K562 (cell line): ENCODE measurements at regions not wholly inside any gene's neighbourhood (a gene's known extent, or its start where the extent isn't known, plus 50 kb on each side); places are given as distances from the start of the nearest gene placed in this dataset.

ENCODE experiments used
- ATAC-seq: fragments of 200-7000 bp; cut with Tn5 transposase; 3 replicates; pipeline ENCODE4 v1.9.1; 2020; ENCODE audit warnings: moderate library complexity
- BruUV-seq: library from RNA; stranded (reverse); fragments of 400-500 nt; replicated peaks from 2 replicates; lab custom pipeline; 2021; lab: Mats Ljungman, UMichigan
- CTCF ChIA-PET: fragments of 300-600 bp; formaldehyde crosslinking; extraction: SDS; loops from one replicate; lab custom pipeline; 2021; ENCODE audit warnings: low intra/inter-chr PET ratio; lab: Yijun Ruan, JAX
- POLR2A ChIA-PET: fragments of 300-600, 350-650 bp; sonication (Branson Sonifier 250); formaldehyde crosslinking; extraction: SDS; loops from one replicate; lab custom pipeline; 2021; ENCODE audit warnings: antibody characterized with exemption, inconsistent platforms; lab: Yijun Ruan, JAX
- DNase-seq, 4 experiments: peaks; one replicate each; pipeline versions ENCODE4 v3.0.0 to v3.0.0-alpha.2; 2011 to 2018; ENCODE audit warnings: low spot score in 3 of 4, mixed read lengths in 3 of 4; ENCODE audit errors: extremely low read depth in 1 of 4
- FAIRE-seq: peaks from 2 replicates; lab custom pipeline; 2011; peaks lifted over from hg19 to GRCh38; lab: Jason Lieb, UNC
- H2AFZ ChIP-seq: 2 replicates; pipeline ENCODE4 v1.6.0; 2011; ENCODE audit warnings: low read depth, low read length, control low read depth, inconsistent platforms
- H3K27ac ChIP-seq: fragments of 200-600 bp; 3 replicates; pipeline ENCODE4 v1.8.0; 2011; ENCODE audit warnings: low read depth, mild to moderate bottlenecking, control low read depth, inconsistent platforms, low read length, moderate library complexity, mixed read lengths; ENCODE audit errors: extremely low read depth
- H3K27me3 ChIP-seq, 2 experiments: fragments of 300-600 bp in 1 of 2; 2 replicates in 1 of 2; 3 replicates in 1 of 2; pipeline versions ENCODE4 v1.6.0 to v1.8.0; 2011; ENCODE audit warnings: inconsistent platforms in 2 of 2, low read length in 2 of 2, mild to moderate bottlenecking in 1 of 2, mixed read lengths in 1 of 2, moderate library complexity in 1 of 2; ENCODE audit not compliant: control insufficient read depth in 2 of 2, insufficient read depth in 2 of 2
- H3K36me3 ChIP-seq: fragments of 300-600 bp; 3 replicates; pipeline ENCODE4 v1.8.0; 2011; ENCODE audit warnings: mild to moderate bottlenecking, low read length, inconsistent platforms; ENCODE audit not compliant: control insufficient read depth, insufficient read depth
- H3K4me1 ChIP-seq, 2 experiments: fragments of 200-600 bp in 1 of 2; replicated peaks in 1 of 2; 2 replicates in 1 of 2; 3 replicates in 1 of 2; pipeline versions ENCODE4 v1.5.1 to v1.8.0; 2011; ENCODE audit warnings: inconsistent platforms in 2 of 2, low read length in 2 of 2, mild to moderate bottlenecking in 1 of 2, mixed read lengths in 1 of 2, moderate library complexity in 1 of 2; ENCODE audit not compliant: control insufficient read depth in 2 of 2, insufficient read depth in 2 of 2
- H3K4me2 ChIP-seq: 2 replicates; pipeline ENCODE4 v1.6.1; 2011; ENCODE audit warnings: low read length, control low read depth, inconsistent platforms, mixed read lengths; ENCODE audit not compliant: insufficient read depth
- H3K4me3 ChIP-seq: fragments of 200-600 bp; sonication (generic), shearing (Covaris generic); 2 replicates; pipeline ENCODE4 v1.5.1; 2016; ENCODE audit warnings: control low read depth, inconsistent platforms
- H3K79me2 ChIP-seq: fragments of 200-600 bp; 3 replicates; pipeline ENCODE4 v1.8.0; 2011; ENCODE audit warnings: low read length, inconsistent platforms; ENCODE audit not compliant: control insufficient read depth, insufficient read depth
- H3K9ac ChIP-seq, 2 experiments: 2 replicates each; pipeline versions ENCODE4 v1.6.0 to v1.6.1; 2011; ENCODE audit warnings: low read depth in 2 of 2, low read length in 2 of 2, control low read depth in 1 of 2, inconsistent platforms in 1 of 2, mild to moderate bottlenecking in 1 of 2, mixed read lengths in 1 of 2; ENCODE audit not compliant: insufficient read depth in 1 of 2
- H3K9me1 ChIP-seq: one replicate; pipeline ENCODE4 v1.6.0; 2011; ENCODE audit warnings: inconsistent platforms, mild to moderate bottlenecking, low read length, moderate library complexity; ENCODE audit not compliant: control insufficient read depth, insufficient read depth
- H3K9me3 ChIP-seq: replicated peaks from 2 replicates; pipeline ENCODE4 v1.5.1; 2011; ENCODE audit warnings: low read depth, low read length, inconsistent platforms; ENCODE audit not compliant: control insufficient read depth, insufficient read depth
- H4K20me1 ChIP-seq: replicated peaks from 2 replicates; pipeline ENCODE4 v1.6.1; 2011; ENCODE audit warnings: low read length, inconsistent platforms, mixed read lengths; ENCODE audit not compliant: control insufficient read depth, insufficient read depth
- KLF1 ChIP-seq: fragments of 450-650 bp; IDR thresholded peaks from 2 replicates; pipeline ENCODE4 v1.6.1; 2016; ENCODE audit warnings: missing genetic modification characterization, missing compliant biosample characterization
- MLLT1 ChIP-seq, 2 experiments: fragments of 450-650 bp; IDR thresholded peaks; 2 replicates each; pipeline ENCODE4 v1.6.1; 2016
- REST ChIP-seq, 2 experiments: fragments of 450-650 bp; formaldehyde crosslinking in 1 of 2; IDR thresholded peaks; 2 replicates each; pipeline versions ENCODE4 v1.4.0 to v1.6.1; 2014 to 2020; ENCODE audit warnings: mild to moderate bottlenecking in 2 of 2, borderline replicate concordance in 1 of 2, low read depth in 1 of 2
- TAF1 ChIP-seq: IDR thresholded peaks from 2 replicates; pipeline ENCODE4 v1.6.1; 2011; ENCODE audit warnings: mild to moderate bottlenecking, low read length, moderate library complexity; ENCODE audit not compliant: insufficient read depth, control insufficient read depth, severe bottlenecking; ENCODE audit errors: extremely low read depth
- THRA ChIP-seq: fragments of 450-650 bp; IDR thresholded peaks from 2 replicates; pipeline ENCODE4 v1.6.1; 2017; ENCODE audit warnings: mild to moderate bottlenecking, moderate library complexity
- ZNF316 ChIP-seq: fragments of 450-650 bp; IDR thresholded peaks from 2 replicates; pipeline ENCODE4 v1.6.1; 2016
- WGBS: fragments of 100-300 bp; shearing (Covaris generic); methylation state at CpG from one replicate; pipeline ENCODE4 v1.1.6; 2016; ENCODE audit warnings: low coverage, mixed read lengths; ENCODE audit not compliant: insufficient coverage; ENCODE audit errors: missing lambda C conversion rate; 5-methylcytosine and 5-hydroxymethylcytosine counted together
- in situ Hi-C: fragments of 300-500 bp; cut with MboI; formaldehyde crosslinking; loops from 4 replicates; pipeline ENCODE4 v1.15.0; 2018; ENCODE audit warnings: inconsistent platforms, mixed read lengths
- intact Hi-C: fragments of 100-400 bp; cut with micrococcal nuclease; formaldehyde crosslinking; loops from 2 replicates; pipeline ENCODE4 v1.14.2; 2022

- Histone ChIP-seq H3K4me3 (no peak overlapping the region), H3K36me3 (no peaks in the 10 kb centered on the region), H3K27me3 (no peaks in the 10 kb centered on the region), H3K9me1 (no peaks in the 10 kb centered on the region), H3K27ac (no peak overlapping the region), H3K9me3 (no peaks in the 10 kb centered on the region), H3K4me1 (peaks cover 0 to 26% of the 10 kb centered on the region in 2 experiments; a peak in 2 of 5 replicates), H4K20me1 (no peaks in the 10 kb centered on the region), H2AFZ (no peak overlapping the region), H3K79me2 (no peaks in the 10 kb centered on the region), H3K4me2 (no peak overlapping the region), H3K9ac (no peak overlapping the region)
- in situ Hi-C loops (no loop called here), intact Hi-C loops (no loop called here)
- no peak for DNase-seq
- no peak for ATAC-seq
- 68% methylated on average over 14 of the region's 16 CpGs for WGBS
- ChIA-PET CTCF (no interaction called here), POLR2A (interaction anchor here (0.6 to 1.8 kb wide), 2 partner anchors 13 to 15 kb away, joined by 3 to 7 read pairs; no protein-coding TSS in a partner anchor)
- FAIRE-seq: no peak
- BruUV-seq: no TSS peak
- TF ChIP-seq TAF1 (no peak), ZNF316 (no peak), THRA (no peak), KLF1 (tag) (no peak), REST (IDR thresholded peaks at IDR 0.05; ENCODE audit: borderline replicate concordance) (no peak), REST (CRISPR knock-in tag; IDR thresholded peaks at IDR 0.05; ENCODE audit: low read depth) (no peak), MLLT1 (IDR thresholded peaks at IDR 0.05) (no peak)
Measured at GRCh38 chr22:46072981-46073682, 77.2 kb upstream of the PPARA start.
